HEK293 (cell line): ENCODE measurements at regions not wholly inside any gene's neighbourhood (a gene's known extent, or its start where the extent isn't known, plus 50 kb on each side); places are given as distances from the start of the nearest gene placed in this dataset.

Experiments
- CTCF ChIA-PET: fragments of 350-600 bp; formaldehyde crosslinking; extraction: SDS; loops from one replicate; lab custom pipeline; 2021; ENCODE audit warnings: antibody characterized with exemption; lab: Yijun Ruan, JAX
- POLR2A ChIA-PET: fragments of 300-600 bp; formaldehyde crosslinking; extraction: SDS; loops from one replicate; lab custom pipeline; 2020; ENCODE audit warnings: antibody characterized with exemption, inconsistent platforms; lab: Yijun Ruan, JAX
- H3K27ac ChIP-seq: fragments of 200-500 bp; sonication (Bioruptor generic); 2 replicates; pipeline ENCODE4 v1.5.1; 2014; ENCODE audit warnings: low read depth, low read length, control low read depth, inconsistent platforms; ENCODE audit errors: extremely low read depth
- H3K36me3 ChIP-seq, 2 experiments: fragments of 200-500 bp in 1 of 2; sonication (Bioruptor generic) in 1 of 2; 1 replicate in 1 of 2; 2 replicates in 1 of 2; pipeline ENCODE4 v1.5.1; 2014 to 2017; ENCODE audit warnings: inconsistent platforms in 2 of 2, low read length in 2 of 2; ENCODE audit not compliant: control insufficient read depth in 2 of 2, insufficient read depth in 1 of 2
- H3K4me1 ChIP-seq: fragments of 200-500 bp; sonication (Bioruptor generic); 2 replicates; pipeline ENCODE4 v1.5.1; 2014; ENCODE audit warnings: mild to moderate bottlenecking, low read length, inconsistent platforms; ENCODE audit not compliant: control insufficient read depth, insufficient read depth
- H3K4me3 ChIP-seq: 2 replicates; pipeline ENCODE4 v1.5.1; 2011; ENCODE audit warnings: low read depth, mild to moderate bottlenecking, control low read depth, low read length, moderate library complexity
- H3K9me3 ChIP-seq: fragments of 200-500 bp; sonication (Bioruptor generic); 2 replicates; pipeline ENCODE4 v1.5.1; 2014; ENCODE audit warnings: low read depth, low read length, inconsistent platforms; ENCODE audit not compliant: control insufficient read depth, insufficient read depth
- EGR2 ChIP-seq: fragments of 450-650 bp; formaldehyde crosslinking; IDR thresholded peaks from 2 replicates; pipeline ENCODE4 v1.5.1; 2016; ENCODE audit warnings: low read depth, missing biosample characterization, missing genetic modification characterization
- REST ChIP-seq: fragments of 450-650 bp; formaldehyde crosslinking; IDR thresholded peaks from 2 replicates; pipeline ENCODE4 v1.5.1; 2016; ENCODE audit warnings: missing biosample characterization, missing genetic modification characterization
- SP2 ChIP-seq: fragments of 450-650 bp; formaldehyde crosslinking; IDR thresholded peaks from 2 replicates; pipeline ENCODE4 v1.5.1; 2016; ENCODE audit warnings: missing biosample characterization, missing genetic modification characterization
- ZBTB6 ChIP-seq: fragments of 450-650 bp; formaldehyde crosslinking; IDR thresholded peaks from 2 replicates; pipeline ENCODE4 v1.5.1; 2017; ENCODE audit warnings: missing biosample characterization, missing genetic modification characterization
- ZFP41 ChIP-seq: fragments of 450-650 bp; formaldehyde crosslinking; IDR thresholded peaks from 2 replicates; pipeline ENCODE4 v1.5.1; 2016; ENCODE audit warnings: missing biosample characterization, missing genetic modification characterization, borderline replicate concordance
- ZNF112 ChIP-seq: fragments of 450-650 bp; formaldehyde crosslinking; IDR thresholded peaks from 2 replicates; pipeline ENCODE4 v1.5.0; 2017; ENCODE audit warnings: missing biosample characterization, missing genetic modification characterization
- ZNF133 ChIP-seq: fragments of 450-650 bp; formaldehyde crosslinking; IDR thresholded peaks from 2 replicates; pipeline ENCODE4 v1.5.1; 2016; ENCODE audit warnings: missing biosample characterization, missing genetic modification characterization
- ZNF138 ChIP-seq: fragments of 450-650 bp; formaldehyde crosslinking; IDR thresholded peaks from 2 replicates; pipeline ENCODE4 v1.5.1; 2016; ENCODE audit warnings: missing biosample characterization, missing genetic modification characterization, borderline replicate concordance
- ZNF148 ChIP-seq: fragments of 450-650 bp; formaldehyde crosslinking; IDR thresholded peaks from 2 replicates; pipeline ENCODE4 v1.5.0; 2017; ENCODE audit warnings: missing biosample characterization, missing genetic modification characterization, borderline replicate concordance
- ZNF16 ChIP-seq: fragments of 450-650 bp; formaldehyde crosslinking; IDR thresholded peaks from 2 replicates; pipeline ENCODE4 v1.5.1; 2016; ENCODE audit warnings: low read depth, missing biosample characterization, missing genetic modification characterization
- ZNF26 ChIP-seq: fragments of 450-650 bp; formaldehyde crosslinking; IDR thresholded peaks from 2 replicates; pipeline ENCODE4 v1.5.1; 2016; ENCODE audit warnings: missing biosample characterization, missing genetic modification characterization
- ZNF544 ChIP-seq: fragments of 450-650 bp; formaldehyde crosslinking; IDR thresholded peaks from 2 replicates; pipeline ENCODE4 v1.5.0; 2017; ENCODE audit warnings: missing biosample characterization, missing genetic modification characterization
- ZNF555 ChIP-seq: fragments of 450-650 bp; formaldehyde crosslinking; conservative IDR thresholded peaks from 2 replicates; pipeline ENCODE4 v1.5.1; 2017; ENCODE audit warnings: missing biosample characterization, mild to moderate bottlenecking, missing genetic modification characterization, inconsistent platforms
- ZNF558 ChIP-seq: fragments of 450-650 bp; formaldehyde crosslinking; IDR thresholded peaks from 2 replicates; pipeline ENCODE4 v1.5.1; 2016; ENCODE audit warnings: missing biosample characterization, missing genetic modification characterization
- ZNF585B ChIP-seq: fragments of 450-650 bp; formaldehyde crosslinking; IDR thresholded peaks from 2 replicates; pipeline ENCODE4 v1.5.1; 2016; ENCODE audit warnings: missing biosample characterization, missing genetic modification characterization
- ZNF639 ChIP-seq: fragments of 450-650 bp; formaldehyde crosslinking; IDR thresholded peaks from 2 replicates; pipeline ENCODE4 v1.5.1; 2016; ENCODE audit warnings: missing biosample characterization, missing genetic modification characterization
- ZNF837 ChIP-seq: fragments of 450-650 bp; formaldehyde crosslinking; IDR thresholded peaks from 2 replicates; pipeline ENCODE4 v1.5.1; 2016; ENCODE audit warnings: missing biosample characterization, missing genetic modification characterization
- ZSCAN30 ChIP-seq: fragments of 450-650 bp; IDR thresholded peaks from 2 replicates; pipeline ENCODE4 v1.5.1; 2018; ENCODE audit warnings: missing biosample characterization, mild to moderate bottlenecking, missing genetic modification characterization, moderate library complexity
- TF ChIP-seq, protein P1 (sequence below): fragments of 450-650 bp; formaldehyde crosslinking; IDR thresholded peaks from 2 replicates; pipeline ENCODE4 v1.5.1; 2016; ENCODE audit warnings: missing biosample characterization, missing genetic modification characterization

DNA sequence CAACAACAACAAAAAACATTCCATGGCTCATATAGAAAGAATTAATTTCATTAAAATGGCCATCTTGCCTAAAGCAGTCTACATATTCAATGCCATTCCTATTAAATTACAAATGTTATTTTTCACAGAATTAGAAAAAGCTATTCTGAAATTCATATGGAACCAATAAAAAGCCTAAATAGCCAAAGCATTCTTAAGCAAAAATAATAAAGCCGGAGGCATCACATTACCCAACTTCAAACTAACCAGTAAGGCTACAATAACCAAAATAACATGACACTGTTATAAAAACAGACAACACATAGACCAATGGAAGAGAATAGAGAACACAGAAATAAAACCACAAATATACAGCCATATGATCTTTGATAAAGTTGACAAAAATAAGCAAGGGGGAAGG lies 330.4 kb downstream of the KIF20B start:
- Histone ChIP-seq H3K9me3 (no peaks in the 10 kb centered on the region), H3K36me3 (no peaks in the 10 kb centered on the region), H3K27ac (no peak overlapping the region), H3K4me1 (no peaks in the 10 kb centered on the region), H3K4me3 (no peak overlapping the region)
- TF ChIP-seq ZNF26 (tag by site-specific recombination) (no peak), EGR2 (no peak), ZNF138 (no peak), ZNF837 (tag by site-specific recombination) (no peak), ZSCAN30 (no peak), ZNF544 (no peak), ZNF639 (tag by site-specific recombination) (no peak), ZBTB6 (tag by site-specific recombination) (no peak), ZNF555 (tag by site-specific recombination) (no peak), REST (tag by site-specific recombination) (no peak), ZNF112 (tag by site-specific recombination) (no peak), ZNF585B (tag by site-specific recombination) (no peak), ZNF133 (no peak), ZFP41 (tag by site-specific recombination) (no peak), ZNF148 (tag by site-specific recombination) (no peak), ZNF558 (tag by site-specific recombination) (no peak), SP2 (tag by site-specific recombination) (no peak), ZNF16 (tag by site-specific recombination) (no peak)
- TF ChIP-seq, protein P1, sequence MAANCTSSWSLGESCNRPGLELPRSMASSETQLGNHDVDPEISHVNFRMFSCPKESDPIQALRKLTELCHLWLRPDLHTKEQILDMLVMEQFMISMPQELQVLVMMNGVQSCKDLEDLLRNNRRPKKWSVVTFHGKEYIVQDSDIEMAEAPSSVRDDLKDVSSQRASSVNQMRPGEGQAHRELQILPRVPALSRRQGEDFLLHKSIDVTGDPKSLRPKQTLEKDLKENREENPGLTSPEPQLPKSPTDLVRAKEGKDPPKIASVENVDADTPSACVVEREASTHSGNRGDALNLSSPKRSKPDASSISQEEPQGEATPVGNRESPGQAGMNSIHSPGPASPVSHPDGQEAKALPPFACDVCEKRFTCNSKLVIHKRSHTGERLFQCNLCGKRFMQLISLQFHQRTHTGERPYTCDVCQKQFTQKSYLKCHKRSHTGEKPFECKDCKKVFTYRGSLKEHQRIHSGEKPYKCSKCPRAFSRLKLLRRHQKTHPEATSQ (tag by site-specific recombination): no peak
- ChIA-PET POLR2A (no interaction called here), CTCF (no interaction called here)
